ENCODE measurements at regions not wholly inside any gene's neighbourhood (a gene's known extent, or its start where the extent isn't known, plus 50 kb on each side); places are given as distances from the start of the nearest gene placed in this dataset.

DNA sequence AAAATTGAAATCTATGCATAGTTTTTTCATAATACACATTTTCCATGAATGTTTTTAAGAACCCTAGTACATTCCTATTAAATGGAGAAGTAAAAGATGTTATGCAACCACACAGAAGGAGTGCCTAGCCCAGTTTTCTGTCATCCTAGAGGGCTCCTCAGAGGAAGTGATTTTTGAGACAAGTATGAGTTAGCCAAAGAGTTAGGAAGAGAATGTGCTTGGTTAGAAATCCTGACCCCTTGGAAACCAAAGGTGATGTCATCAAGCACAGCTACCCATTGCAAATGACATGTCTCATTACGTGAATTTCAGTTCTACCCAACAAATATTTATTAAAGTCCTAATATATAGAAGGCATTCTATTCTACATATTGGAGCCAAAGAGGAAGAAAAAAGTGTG lies 88.9 kb upstream of the TNFSF4 start (continued):
- TF ChIP-seq ELF1 (IDR thresholded peaks at IDR 0.05; ENCODE audit: borderline replicate concordance, low read depth), result no peak
- TF ChIP-seq SP1 (IDR thresholded peaks at IDR 0.05; ENCODE audit: low read depth), result no peak
- TF ChIP-seq YY1 (IDR thresholded peaks at IDR 0.05; ENCODE audit: extremely low read depth, insufficient replicate concordance, low read depth, low read length), result no peak
- TF ChIP-seq POLR2A (IDR thresholded peaks at IDR 0.05; ENCODE audit: borderline replicate concordance, extremely low read depth, insufficient read depth, insufficient read length), result no peak
- TF ChIP-seq EGR1 (IDR thresholded peaks at IDR 0.05; ENCODE audit: low read depth), result no peak
- no peak for TF ChIP-seq EZH2phosphoT487 (IDR thresholded peaks at IDR 0.05; ENCODE audit: borderline replicate concordance)

DNA sequence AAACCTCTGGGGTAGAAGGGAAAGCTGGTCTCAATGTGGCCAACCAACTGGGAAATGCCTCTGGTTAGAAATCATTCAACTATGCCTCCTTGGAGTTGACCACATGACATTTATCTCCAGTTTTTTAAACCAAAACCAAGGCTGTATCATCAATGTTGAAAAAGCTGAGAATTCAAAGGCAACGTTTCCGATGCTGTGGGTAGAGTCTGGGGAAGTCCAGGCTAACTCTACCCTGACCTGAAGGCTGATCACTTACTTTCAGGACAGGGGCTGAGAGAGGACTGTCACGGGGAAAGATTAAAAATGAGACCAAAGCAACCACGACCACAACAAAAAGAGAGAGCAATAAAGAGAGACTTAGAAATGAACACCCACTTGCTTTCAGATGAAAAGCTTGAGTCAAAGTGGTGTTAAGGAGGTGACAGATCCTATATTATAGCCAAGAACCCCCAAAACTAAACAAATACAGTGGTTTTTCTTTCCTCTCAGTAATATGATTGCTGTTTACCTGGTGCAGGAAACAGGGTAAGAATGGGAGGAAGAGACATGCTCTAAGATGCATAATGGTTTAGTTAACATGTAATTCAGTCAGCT lies 90.8 kb upstream of the TNFSF4 start:
- H3K4me3 ChIP-seq (replicated peaks in 1 of 2; ENCODE audit: low read depth in 1 of 2, low read length in 2 of 2), result no peak overlapping the region
- no peaks in the 10 kb centered on the region for H3K79me2 ChIP-seq (ENCODE audit: insufficient read depth, low read length)
- no peaks in the 10 kb centered on the region for H3K9me2 ChIP-seq (ENCODE audit: insufficient read depth)
- BruUV-seq (replicated peaks), result no TSS peak
- H3K9me3 ChIP-seq (ENCODE audit: control insufficient read depth in 1 of 2, insufficient read depth in 1 of 2, low read depth in 1 of 2, low read length in 2 of 2), result no peaks in the 10 kb centered on the region
- H3K4me1 ChIP-seq (ENCODE audit: control insufficient read depth in 1 of 2, insufficient read depth in 2 of 2, low read length in 2 of 2), result no peaks in the 10 kb centered on the region
- H3K27me3 ChIP-seq (ENCODE audit: insufficient read depth, low read length), result no peaks in the 10 kb centered on the region
- H2AFZ ChIP-seq (ENCODE audit: low read depth, low read length, poor library complexity, severe bottlenecking), result no peak overlapping the region
- H4K20me1 ChIP-seq (ENCODE audit: insufficient read depth), result no peaks in the 10 kb centered on the region
- ATAC-seq (no peak), DNase-seq (ENCODE audit: low read depth, low spot score) (no peak)
- H3K4me2 ChIP-seq (ENCODE audit: low read length), result no peak overlapping the region
- no peaks in the 10 kb centered on the region for H3K36me3 ChIP-seq (ENCODE audit: control insufficient read depth in 1 of 2, insufficient read depth in 2 of 2, low read length in 2 of 2)
- no peak overlapping the region for H3K9ac ChIP-seq (ENCODE audit: low read length)
- RAD21 ChIA-PET (ENCODE audit: low non-redundant PET in 1 of 2, low total read pairs in 2 of 2, uncharacterized antibody in 2 of 2, unreplicated experiment in 2 of 2), result no interaction called here
- CTCF ChIA-PET, result no interaction called here
- no peak overlapping the region for H3K27ac ChIP-seq (ENCODE audit: low read depth, low read length)
- POLR2A ChIA-PET, result no interaction called here
- intact Hi-C loops (cut with micrococcal nuclease), result no loop called here
- TF ChIP-seq MAX (IDR thresholded peaks at IDR 0.05), result no peak
- TF ChIP-seq EGR1 (IDR thresholded peaks at IDR 0.05; ENCODE audit: low read depth), result no peak
- no peak for TF ChIP-seq YY1 (IDR thresholded peaks at IDR 0.05; ENCODE audit: extremely low read depth, insufficient replicate concordance, low read depth, low read length)
- no peak for TF ChIP-seq SRF (IDR thresholded peaks at IDR 0.05; ENCODE audit: low read depth)
- no peak for TF ChIP-seq FOSL1 (IDR thresholded peaks at IDR 0.05; ENCODE audit: low read depth)
- TF ChIP-seq SIN3A (IDR thresholded peaks at IDR 0.05; ENCODE audit: low read depth), result no peak
- TF ChIP-seq POLR2AphosphoS5 (IDR thresholded peaks at IDR 0.05; ENCODE audit: low read depth, low read length), result no peak
